ENCODE measurements at regions not wholly inside any gene's neighbourhood (a gene's known extent, or its start where the extent isn't known, plus 50 kb on each side); places are given as distances from the start of the nearest gene placed in this dataset.

- no peak for TF ChIP-seq POLR2AphosphoS5 (IDR thresholded peaks at IDR 0.05; ENCODE audit: low read depth)
- TF ChIP-seq, protein P1, sequence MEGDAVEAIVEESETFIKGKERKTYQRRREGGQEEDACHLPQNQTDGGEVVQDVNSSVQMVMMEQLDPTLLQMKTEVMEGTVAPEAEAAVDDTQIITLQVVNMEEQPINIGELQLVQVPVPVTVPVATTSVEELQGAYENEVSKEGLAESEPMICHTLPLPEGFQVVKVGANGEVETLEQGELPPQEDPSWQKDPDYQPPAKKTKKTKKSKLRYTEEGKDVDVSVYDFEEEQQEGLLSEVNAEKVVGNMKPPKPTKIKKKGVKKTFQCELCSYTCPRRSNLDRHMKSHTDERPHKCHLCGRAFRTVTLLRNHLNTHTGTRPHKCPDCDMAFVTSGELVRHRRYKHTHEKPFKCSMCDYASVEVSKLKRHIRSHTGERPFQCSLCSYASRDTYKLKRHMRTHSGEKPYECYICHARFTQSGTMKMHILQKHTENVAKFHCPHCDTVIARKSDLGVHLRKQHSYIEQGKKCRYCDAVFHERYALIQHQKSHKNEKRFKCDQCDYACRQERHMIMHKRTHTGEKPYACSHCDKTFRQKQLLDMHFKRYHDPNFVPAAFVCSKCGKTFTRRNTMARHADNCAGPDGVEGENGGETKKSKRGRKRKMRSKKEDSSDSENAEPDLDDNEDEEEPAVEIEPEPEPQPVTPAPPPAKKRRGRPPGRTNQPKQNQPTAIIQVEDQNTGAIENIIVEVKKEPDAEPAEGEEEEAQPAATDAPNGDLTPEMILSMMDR (IDR thresholded peaks at IDR 0.05; ENCODE audit: insufficient read depth, low read length): no peak
- no peak for TF ChIP-seq REST (IDR thresholded peaks at IDR 0.05; ENCODE audit: insufficient replicate concordance, low read depth)
- TF ChIP-seq GABPA (IDR thresholded peaks at IDR 0.05; ENCODE audit: low read depth): no peak
- no peak for TF ChIP-seq SPI1 (IDR thresholded peaks at IDR 0.05; ENCODE audit: borderline replicate concordance, low read depth)
Measured at GRCh38 chr2:107414376-107414775, 412.3 kb upstream of the RGPD4 start.

Measured in HL-60 (cell line).